Esophagus muscularis mucosa (tissue), 4 donors: ENCODE measurements at regions not wholly inside any gene's neighbourhood (a gene's known extent, or its start where the extent isn't known, plus 50 kb on each side); places are given as distances from the start of the nearest gene placed in this dataset.
"Not testable (repeated sequence)": the region's sequence is repeated elsewhere in the genome, so short reads cannot be mapped to it uniquely, and the experiment has no call there.

Experiments used
- EP300 ChIP-seq: sonication (generic); formaldehyde crosslinking; IDR thresholded peaks from one replicate; pipeline ENCODE4 v1.6.1; 2017; ENCODE audit warnings: antibody characterized with exemption
- POLR2A ChIP-seq: fragments of 450-650 bp; IDR thresholded peaks from one replicate; pipeline ENCODE4 v1.6.1; 2017; ENCODE audit warnings: antibody characterized with exemption, moderate library complexity, mild to moderate bottlenecking, low read depth
- POLR2AphosphoS5 ChIP-seq, 2 donors: sonication (generic); formaldehyde crosslinking; IDR thresholded peaks; one replicate each; pipeline ENCODE4 v1.6.1; 2017; ENCODE audit warnings: antibody characterized with exemption in 2 of 2
- TF ChIP-seq, protein P1 (sequence below), 3 experiments: fragments of 200-600 bp in 2 of 3; fragments of 450-650 bp in 1 of 3; sonication (generic) in 2 of 3; IDR thresholded peaks; one replicate each; pipeline ENCODE4 v1.5.1; 2017 to 2019; ENCODE audit warnings: antibody characterized with exemption in 3 of 3, mild to moderate bottlenecking in 2 of 3, moderate library complexity in 1 of 3

DNA sequence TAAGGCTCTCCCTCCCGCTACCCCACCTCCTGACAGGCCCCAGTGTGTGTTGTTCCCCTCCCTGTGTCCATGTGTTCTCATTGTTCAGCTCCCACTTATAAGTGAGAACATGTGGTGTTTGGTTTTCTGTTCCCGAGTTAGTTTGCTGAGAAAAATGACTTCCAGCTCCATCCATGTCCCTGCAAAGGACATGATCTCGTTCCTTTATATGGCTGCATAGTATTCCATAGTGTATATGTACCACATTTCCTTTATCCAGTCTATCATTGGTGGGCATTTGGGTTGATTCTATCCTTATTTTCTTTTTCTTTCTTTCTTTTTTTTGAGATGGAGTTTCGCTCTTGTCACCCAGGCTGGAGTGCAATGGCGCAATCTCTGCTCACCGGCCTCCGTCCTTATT, 57.8 kb upstream of the RASSF3 start:
- TF ChIP-seq, protein P1, sequence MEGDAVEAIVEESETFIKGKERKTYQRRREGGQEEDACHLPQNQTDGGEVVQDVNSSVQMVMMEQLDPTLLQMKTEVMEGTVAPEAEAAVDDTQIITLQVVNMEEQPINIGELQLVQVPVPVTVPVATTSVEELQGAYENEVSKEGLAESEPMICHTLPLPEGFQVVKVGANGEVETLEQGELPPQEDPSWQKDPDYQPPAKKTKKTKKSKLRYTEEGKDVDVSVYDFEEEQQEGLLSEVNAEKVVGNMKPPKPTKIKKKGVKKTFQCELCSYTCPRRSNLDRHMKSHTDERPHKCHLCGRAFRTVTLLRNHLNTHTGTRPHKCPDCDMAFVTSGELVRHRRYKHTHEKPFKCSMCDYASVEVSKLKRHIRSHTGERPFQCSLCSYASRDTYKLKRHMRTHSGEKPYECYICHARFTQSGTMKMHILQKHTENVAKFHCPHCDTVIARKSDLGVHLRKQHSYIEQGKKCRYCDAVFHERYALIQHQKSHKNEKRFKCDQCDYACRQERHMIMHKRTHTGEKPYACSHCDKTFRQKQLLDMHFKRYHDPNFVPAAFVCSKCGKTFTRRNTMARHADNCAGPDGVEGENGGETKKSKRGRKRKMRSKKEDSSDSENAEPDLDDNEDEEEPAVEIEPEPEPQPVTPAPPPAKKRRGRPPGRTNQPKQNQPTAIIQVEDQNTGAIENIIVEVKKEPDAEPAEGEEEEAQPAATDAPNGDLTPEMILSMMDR (IDR thresholded peaks at IDR 0.05): not testable (repeated sequence)
- not testable (repeated sequence) for TF ChIP-seq POLR2AphosphoS5 (IDR thresholded peaks at IDR 0.05); POLR2A; EP300
